ENCODE measurements at regions not wholly inside any gene's neighbourhood (a gene's known extent, or its start where the extent isn't known, plus 50 kb on each side); places are given as distances from the start of the nearest gene placed in this dataset.

- Mint-ChIP-seq H3K27me3 (ENCODE audit: unreplicated experiment) (peaks cover 10% of the 10 kb centered on the region), H3K4me1 (ENCODE audit: unreplicated experiment) (peaks cover 9% of the 10 kb centered on the region), H3K27ac (ENCODE audit: unreplicated experiment) (no peak overlapping the region), H3K9me3 (ENCODE audit: unreplicated experiment) (no peaks in the 10 kb centered on the region), H3K36me3 (ENCODE audit: low read depth, unreplicated experiment) (no peaks in the 10 kb centered on the region), H3K4me3 (ENCODE audit: unreplicated experiment) (no peak overlapping the region)
- no peak for DNase-seq (ENCODE audit: low spot score)
- no peak for TF ChIP-seq CTCF (IDR thresholded peaks at IDR 0.05; ENCODE audit: unreplicated experiment)
These were observed 162.2 kb upstream of the TNRC6C start for GRCh38 chr17:77796176-77796860.

- H3K4me1 Mint-ChIP-seq (ENCODE audit: unreplicated experiment), result peaks cover 7% of the 10 kb centered on the region
- no peak overlapping the region for H3K4me3 Mint-ChIP-seq (ENCODE audit: unreplicated experiment)
- H3K27me3 Mint-ChIP-seq (ENCODE audit: unreplicated experiment), result peaks cover 10% of the 10 kb centered on the region
- no peaks in the 10 kb centered on the region for H3K9me3 Mint-ChIP-seq (ENCODE audit: unreplicated experiment)
- no peak for TF ChIP-seq CTCF (IDR thresholded peaks at IDR 0.05; ENCODE audit: unreplicated experiment)
- DNase-seq (ENCODE audit: low spot score), result no peak
- H3K36me3 Mint-ChIP-seq (ENCODE audit: low read depth, unreplicated experiment), result no peaks in the 10 kb centered on the region
- no peak overlapping the region for H3K27ac Mint-ChIP-seq (ENCODE audit: unreplicated experiment)
These were observed 160.5 kb upstream of the TNRC6C start for GRCh38 chr17:77798031-77798430.

GRCh38 chr17:77798481-77798880 lies 160.0 kb upstream of the TNRC6C start:
- no peak for TF ChIP-seq CTCF (IDR thresholded peaks at IDR 0.05; ENCODE audit: unreplicated experiment)
- no peak overlapping the region for H3K27ac Mint-ChIP-seq (ENCODE audit: unreplicated experiment)
- no peaks in the 10 kb centered on the region for H3K9me3 Mint-ChIP-seq (ENCODE audit: unreplicated experiment)
- H3K4me3 Mint-ChIP-seq (ENCODE audit: unreplicated experiment), result no peak overlapping the region
- no peak for DNase-seq (ENCODE audit: low spot score)
- H3K4me1 Mint-ChIP-seq (ENCODE audit: unreplicated experiment), result peaks cover 7% of the 10 kb centered on the region
- no peaks in the 10 kb centered on the region for H3K36me3 Mint-ChIP-seq (ENCODE audit: low read depth, unreplicated experiment)
- H3K27me3 Mint-ChIP-seq (ENCODE audit: unreplicated experiment), result peaks cover 10% of the 10 kb centered on the region

- TF ChIP-seq CTCF (IDR thresholded peaks at IDR 0.05; ENCODE audit: unreplicated experiment), result no peak
- Mint-ChIP-seq H3K27me3 (ENCODE audit: unreplicated experiment) (peaks cover 11% of the 10 kb centered on the region), H3K9me3 (ENCODE audit: unreplicated experiment) (no peaks in the 10 kb centered on the region), H3K4me3 (ENCODE audit: unreplicated experiment) (no peak overlapping the region), H3K36me3 (ENCODE audit: low read depth, unreplicated experiment) (no peaks in the 10 kb centered on the region), H3K4me1 (ENCODE audit: unreplicated experiment) (no peaks in the 10 kb centered on the region), H3K27ac (ENCODE audit: unreplicated experiment) (no peak overlapping the region)
- DNase-seq (ENCODE audit: low spot score), result no peak
These were observed 157.7 kb upstream of the TNRC6C start for GRCh38 chr17:77800816-77801215.

- H3K27ac Mint-ChIP-seq (ENCODE audit: unreplicated experiment), result no peak overlapping the region
- no peak for TF ChIP-seq CTCF (IDR thresholded peaks at IDR 0.05; ENCODE audit: unreplicated experiment)
- no peaks in the 10 kb centered on the region for H3K4me1 Mint-ChIP-seq (ENCODE audit: unreplicated experiment)
- H3K27me3 Mint-ChIP-seq (ENCODE audit: unreplicated experiment), result peaks cover 11% of the 10 kb centered on the region
- H3K4me3 Mint-ChIP-seq (ENCODE audit: unreplicated experiment), result no peak overlapping the region
- no peaks in the 10 kb centered on the region for H3K36me3 Mint-ChIP-seq (ENCODE audit: low read depth, unreplicated experiment)
- no peaks in the 10 kb centered on the region for H3K9me3 Mint-ChIP-seq (ENCODE audit: unreplicated experiment)
- DNase-seq (ENCODE audit: low spot score), result no peak
These were observed 156.8 kb upstream of the TNRC6C start for GRCh38 chr17:77801545-77802332.
